Breast epithelium (tissue), 3 donors: ENCODE measurements at regions not wholly inside any gene's neighbourhood (a gene's known extent, or its start where the extent isn't known, plus 50 kb on each side); places are given as distances from the start of the nearest gene placed in this dataset.

Experiments
- POLR2A ChIP-seq: fragments of 450-650 bp; IDR thresholded peaks from one replicate; pipeline ENCODE4 v1.6.1; 2016; ENCODE audit warnings: antibody characterized with exemption, mild to moderate bottlenecking, moderate library complexity
- POLR2AphosphoS5 ChIP-seq, 3 donors: sonication (generic); formaldehyde crosslinking; IDR thresholded peaks; one replicate each; pipeline ENCODE4 v1.6.1; 2017; ENCODE audit warnings: antibody characterized with exemption in 3 of 3

DNA sequence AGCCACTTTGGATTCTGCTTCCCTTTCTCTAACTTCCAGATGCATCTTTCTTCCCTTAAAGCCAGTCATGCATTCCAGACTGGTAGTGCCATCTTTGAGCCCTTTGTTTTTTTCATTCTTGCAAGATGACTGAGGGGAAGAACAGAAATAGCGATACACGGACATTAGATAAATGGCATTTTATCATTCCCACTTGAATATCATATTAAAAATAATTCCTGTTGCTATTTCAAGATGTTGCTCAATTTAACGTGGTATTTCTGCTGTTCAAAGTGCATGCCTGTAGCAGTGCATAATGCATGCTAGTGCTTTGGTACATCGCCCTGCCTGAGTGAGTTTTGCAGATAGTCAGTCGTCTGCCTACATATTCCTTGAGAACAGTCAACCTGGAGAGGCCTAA is 140.6 kb upstream of the FRY start:
- TF ChIP-seq POLR2AphosphoS5 (IDR thresholded peaks at IDR 0.05) (no peak), POLR2A (no peak)
